Right lobe of liver (tissue), 6 donors: ENCODE measurements at regions not wholly inside any gene's neighbourhood (a gene's known extent, or its start where the extent isn't known, plus 50 kb on each side); places are given as distances from the start of the nearest gene placed in this dataset.

Experiments
- ATAC-seq, 4 donors: fragments of 200-7000 bp; cut with Tn5 transposase; one replicate each; pipeline ENCODE4 v1.9.1; 2020; ENCODE audit warnings: mild to moderate bottlenecking in 4 of 4, moderate library complexity in 4 of 4
- DNase-seq, 3 donors: peaks; one replicate each; pipeline ENCODE4 v3.0.0-alpha.2; 2020
- H3K27ac ChIP-seq, 3 donors: fragments of 200-600 bp; one replicate each; pipeline ENCODE4 v1.8.0; 2022
- H3K27me3 ChIP-seq, 2 donors: fragments of 200-600 bp; one replicate each; pipeline ENCODE4 v1.8.0; 2022
- H3K36me3 ChIP-seq, 4 donors: fragments of 200-600 bp; sonication (generic) in 1 of 4; one replicate each; pipeline versions ENCODE4 v1.5.1 to v1.8.0; 2017 to 2022; ENCODE audit warnings: control low read depth in 1 of 4
- H3K4me1 ChIP-seq, 4 donors: fragments of 200-600 bp; sonication (generic) in 1 of 4; one replicate each; pipeline versions ENCODE4 v1.5.1 to v1.8.0; 2017 to 2022; ENCODE audit warnings: control low read depth in 1 of 4
- H3K4me3 ChIP-seq, 3 donors: fragments of 200-600 bp; one replicate each; pipeline ENCODE4 v1.8.0; 2022
- H3K9me3 ChIP-seq, 4 donors: fragments of 200-600 bp; sonication (generic) in 1 of 4; one replicate each; pipeline versions ENCODE4 v1.5.1 to v1.8.0; 2017 to 2022; ENCODE audit warnings: control low read depth in 1 of 4
- POLR2A ChIP-seq: fragments of 450-650 bp; IDR thresholded peaks from one replicate; pipeline ENCODE4 v1.6.1; 2017; ENCODE audit warnings: antibody characterized with exemption, mild to moderate bottlenecking
- WGBS: methylation state at CpG from one replicate; pipeline ENCODE4 v1.1.6; 2018; ENCODE audit warnings: low coverage, low lambda C conversion rate; ENCODE audit not compliant: insufficient coverage; ENCODE audit errors: missing lambda C conversion rate; 5-methylcytosine and 5-hydroxymethylcytosine counted together
- intact Hi-C, 2 donors: fragments of 100-400 bp; cut with DNase I; formaldehyde crosslinking; loops; one replicate each; pipeline versions ENCODE4 v1.11.2 to v1.14.1; 2022
- TF ChIP-seq, protein P1 (sequence below), 4 donors: fragments of 200-600 bp in 3 of 4; fragments of 450-650 bp in 1 of 4; IDR thresholded peaks; one replicate each; pipeline versions ENCODE4 v1.5.1 to v1.8.0; 2016 to 2022; ENCODE audit warnings: antibody characterized with exemption in 4 of 4, mild to moderate bottlenecking in 2 of 4
- donor health status: DM: no; HTN: yes; CAD: no.
- donor health status: DM: no; HTN: no; CAD: no.
- donor health status: DM: no; HTN: no; CAD: no.
- donor health status: DM: no; HTN: yes; CAD: no.
- donor health status: DM: no; HTN: yes; CAD: no.

DNA sequence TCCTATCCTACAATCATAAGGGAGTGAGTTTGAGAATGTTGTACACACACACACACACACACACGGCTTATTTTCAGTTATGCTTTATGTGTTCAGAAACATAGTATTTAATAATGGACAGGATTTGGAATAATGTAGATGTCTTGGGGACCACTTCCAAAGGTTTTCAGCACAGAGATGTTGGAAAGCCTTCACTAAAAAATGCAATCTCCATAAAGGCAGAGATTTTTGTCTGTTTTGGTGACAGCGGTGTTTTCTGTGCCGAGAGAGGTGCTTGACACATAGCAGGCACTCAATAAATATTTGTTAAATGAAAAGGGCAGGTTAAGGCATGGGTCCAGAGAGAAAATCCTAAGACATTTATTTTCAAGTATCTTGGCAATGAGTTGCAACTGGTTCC lies 428.2 kb upstream of the RGMA start:
- DNase-seq (no peak), ATAC-seq (no peak)
- no peaks in the 10 kb centered on the region for H3K4me1 ChIP-seq
- H3K4me3 ChIP-seq = no peak overlapping the region
- 57% methylated on average over 3 of the region's 3 CpGs for WGBS
- H3K27me3 ChIP-seq = no peaks in the 10 kb centered on the region
- no peak overlapping the region for H3K27ac ChIP-seq
- H3K36me3 ChIP-seq = no peaks in the 10 kb centered on the region
- intact Hi-C loops = no loop called here
- H3K9me3 ChIP-seq = no peaks in the 10 kb centered on the region
- TF ChIP-seq, protein P1, sequence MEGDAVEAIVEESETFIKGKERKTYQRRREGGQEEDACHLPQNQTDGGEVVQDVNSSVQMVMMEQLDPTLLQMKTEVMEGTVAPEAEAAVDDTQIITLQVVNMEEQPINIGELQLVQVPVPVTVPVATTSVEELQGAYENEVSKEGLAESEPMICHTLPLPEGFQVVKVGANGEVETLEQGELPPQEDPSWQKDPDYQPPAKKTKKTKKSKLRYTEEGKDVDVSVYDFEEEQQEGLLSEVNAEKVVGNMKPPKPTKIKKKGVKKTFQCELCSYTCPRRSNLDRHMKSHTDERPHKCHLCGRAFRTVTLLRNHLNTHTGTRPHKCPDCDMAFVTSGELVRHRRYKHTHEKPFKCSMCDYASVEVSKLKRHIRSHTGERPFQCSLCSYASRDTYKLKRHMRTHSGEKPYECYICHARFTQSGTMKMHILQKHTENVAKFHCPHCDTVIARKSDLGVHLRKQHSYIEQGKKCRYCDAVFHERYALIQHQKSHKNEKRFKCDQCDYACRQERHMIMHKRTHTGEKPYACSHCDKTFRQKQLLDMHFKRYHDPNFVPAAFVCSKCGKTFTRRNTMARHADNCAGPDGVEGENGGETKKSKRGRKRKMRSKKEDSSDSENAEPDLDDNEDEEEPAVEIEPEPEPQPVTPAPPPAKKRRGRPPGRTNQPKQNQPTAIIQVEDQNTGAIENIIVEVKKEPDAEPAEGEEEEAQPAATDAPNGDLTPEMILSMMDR (IDR thresholded peaks at IDR 0.05) = no peak
- no peak for TF ChIP-seq POLR2A

DNA sequence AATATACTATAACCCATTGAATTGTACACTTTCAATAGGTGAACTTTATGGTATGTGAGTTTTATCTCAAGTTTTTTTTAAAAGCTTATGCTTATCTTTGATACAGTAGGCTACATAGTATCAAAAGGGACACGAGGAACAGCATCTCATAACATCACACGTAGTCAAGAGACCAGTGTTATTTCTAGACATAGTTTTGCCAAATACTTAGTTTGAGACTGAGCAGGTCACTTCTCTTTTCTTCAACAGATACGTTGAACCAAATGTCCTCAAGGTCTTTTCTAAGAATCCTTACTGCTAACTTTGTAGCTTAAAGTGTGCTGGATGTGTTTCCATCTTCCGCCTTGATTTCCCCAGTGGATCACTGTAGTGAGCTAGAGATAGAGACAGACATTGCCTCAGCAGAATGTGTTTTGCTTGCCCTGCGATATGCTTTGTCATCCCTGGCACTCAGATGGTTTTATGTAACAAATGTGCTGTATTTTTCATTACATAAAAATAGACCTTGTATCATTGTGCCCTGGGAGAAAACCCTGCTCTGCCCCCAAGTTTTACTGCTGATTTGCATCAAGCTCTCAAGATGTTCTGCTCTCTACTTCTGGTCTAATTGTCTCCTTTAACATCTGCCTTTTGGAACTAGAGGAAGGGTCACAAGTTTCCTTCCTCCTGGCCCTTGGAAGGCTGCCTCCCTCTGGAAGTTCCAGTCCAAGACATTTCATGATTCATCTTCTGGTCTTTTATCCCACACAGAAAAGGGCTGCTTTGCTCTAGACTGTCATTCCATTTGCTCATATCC lies 426.4 kb upstream of the RGMA start:
- TF ChIP-seq POLR2A = no peak
- TF ChIP-seq, protein P1 (IDR thresholded peaks at IDR 0.05) = no peak
- Histone ChIP-seq H3K36me3 (no peaks in the 10 kb centered on the region), H3K27ac (no peak overlapping the region), H3K27me3 (no peaks in the 10 kb centered on the region), H3K9me3 (no peaks in the 10 kb centered on the region), H3K4me1 (no peaks in the 10 kb centered on the region), H3K4me3 (no peak overlapping the region)
- intact Hi-C loops = no loop called here
- DNase-seq (no peak), ATAC-seq (no peak)
- 46% methylated on average over 5 of the region's 5 CpGs for WGBS

DNA sequence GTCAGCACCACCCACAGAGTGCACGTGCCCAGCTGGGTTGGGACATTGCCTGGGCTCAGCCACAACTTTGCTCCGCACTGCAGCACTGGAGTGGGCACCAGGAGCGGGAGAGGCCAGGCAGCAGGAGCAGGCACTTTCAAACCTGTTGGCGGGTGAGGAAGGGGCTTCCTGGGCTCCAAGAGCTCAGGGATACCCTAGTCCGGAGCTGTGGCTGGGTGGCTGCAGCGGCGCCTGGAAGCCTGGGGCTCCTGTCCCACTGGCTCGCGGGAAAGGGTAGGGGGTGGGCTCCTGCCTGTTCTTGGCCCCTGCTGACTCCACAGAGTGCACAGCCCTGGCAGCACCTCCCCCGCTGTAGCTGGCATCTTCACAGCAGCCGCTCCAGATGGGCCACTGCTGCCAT lies 417.6 kb upstream of the RGMA start:
- Histone ChIP-seq H3K4me1 (no peaks in the 10 kb centered on the region), H3K36me3 (no peaks in the 10 kb centered on the region), H3K9me3 (no peaks in the 10 kb centered on the region), H3K27ac (no peak overlapping the region), H3K27me3 (no peaks in the 10 kb centered on the region), H3K4me3 (no peak overlapping the region)
- intact Hi-C loops = no loop called here
- no peak for TF ChIP-seq POLR2A
- TF ChIP-seq, protein P1 (IDR thresholded peaks at IDR 0.05) = no peak
- DNase-seq (no peak), ATAC-seq (no peak)
- WGBS = 20% methylated on average over 2 of the region's 11 CpGs

DNA sequence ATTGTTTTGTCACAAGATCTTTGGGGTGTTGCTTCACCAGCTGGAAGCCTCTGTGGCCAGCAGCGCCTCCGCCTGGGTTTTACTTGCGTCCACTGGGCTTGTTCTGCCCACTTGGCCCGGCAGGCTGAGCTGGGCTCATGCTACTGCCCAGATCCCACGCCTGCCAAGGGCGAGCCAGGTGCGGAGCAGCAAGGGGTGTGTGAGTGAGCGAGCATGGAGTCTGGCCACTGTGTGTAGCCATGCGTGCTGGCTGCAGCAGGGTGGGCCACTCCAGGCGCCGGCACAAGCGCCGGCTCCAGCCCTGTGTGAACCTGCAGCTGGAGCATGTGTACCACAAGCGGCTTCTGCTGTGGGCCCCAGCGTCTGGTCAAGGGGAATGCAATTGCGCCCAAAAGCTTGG lies 416.5 kb upstream of the RGMA start:
- no peaks in the 10 kb centered on the region for H3K27me3 ChIP-seq
- H3K27ac ChIP-seq = no peak overlapping the region
- 73% methylated on average over 4 of the region's 16 CpGs for WGBS
- no peak for DNase-seq
- no peaks in the 10 kb centered on the region for H3K4me1 ChIP-seq
- H3K9me3 ChIP-seq = no peaks in the 10 kb centered on the region
- TF ChIP-seq, protein P1 (IDR thresholded peaks at IDR 0.05) = no peak
- TF ChIP-seq POLR2A = no peak
- no peak for ATAC-seq
- H3K36me3 ChIP-seq = no peaks in the 10 kb centered on the region
- H3K4me3 ChIP-seq = no peak overlapping the region
- intact Hi-C loops = no loop called here
